SK-N-SH treated with all-trans-retinoic acid at 6 μM for 48 hours (cell line): ENCODE measurements at regions not wholly inside any gene's neighbourhood (a gene's known extent, or its start where the extent isn't known, plus 50 kb on each side); places are given as distances from the start of the nearest gene placed in this dataset.

Experiments used
- TCF4 ChIP-seq: fragments of 250-450 bp; sonication (Bioruptor Pico); IDR thresholded peaks from 2 replicates; pipeline ENCODE4 v1.8.0; 2021; ENCODE audit warnings: mild to moderate bottlenecking, moderate library complexity, borderline replicate concordance
- ZFP3 ChIP-seq: fragments of 250-450 bp; sonication (Bioruptor Pico); IDR thresholded peaks from 2 replicates; pipeline ENCODE4 v1.5.0; 2020; ENCODE audit warnings: mild to moderate bottlenecking, moderate library complexity
- ZFP30 ChIP-seq: fragments of 450-650 bp; formaldehyde crosslinking; IDR thresholded peaks from 2 replicates; pipeline ENCODE4 v1.5.0; 2022; ENCODE audit warnings: mild to moderate bottlenecking, moderate library complexity
- ZNF70 ChIP-seq: fragments of 450-650 bp; formaldehyde crosslinking; IDR thresholded peaks from 2 replicates; pipeline ENCODE4 v1.5.0; 2020; ENCODE audit warnings: mild to moderate bottlenecking, moderate library complexity
- TF ChIP-seq, protein P1 (sequence below): fragments of 250-450 bp; sonication (Bioruptor Pico); IDR thresholded peaks from 2 replicates; pipeline ENCODE4 v1.8.0; 2020; ENCODE audit warnings: mild to moderate bottlenecking, moderate library complexity, borderline replicate concordance

DNA sequence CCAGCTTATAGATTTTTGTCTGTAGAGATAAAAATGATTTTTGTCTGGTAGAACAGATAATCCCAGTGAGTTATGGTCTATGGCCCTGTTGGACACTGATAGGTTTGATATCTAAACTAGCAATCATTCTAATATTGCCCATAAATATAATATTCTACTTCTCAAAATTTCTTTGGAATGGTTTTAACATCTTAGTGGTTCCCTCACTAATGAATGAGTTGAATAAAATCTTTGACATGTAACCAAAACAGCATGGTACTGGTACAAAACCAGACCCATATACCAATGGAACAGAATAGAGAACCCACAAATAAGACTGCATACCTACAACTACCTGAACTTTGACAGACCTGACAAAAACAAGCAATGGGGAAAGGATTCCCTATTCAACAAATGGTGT lies 219.7 kb downstream of the SEC61B start:
- TF ChIP-seq ZFP30 (CRISPR knock-in tag) (no peak), TCF4 (CRISPR knock-in tag) (no peak), ZNF70 (CRISPR knock-in tag) (no peak), ZFP3 (CRISPR knock-in tag) (no peak)
- TF ChIP-seq, protein P1, sequence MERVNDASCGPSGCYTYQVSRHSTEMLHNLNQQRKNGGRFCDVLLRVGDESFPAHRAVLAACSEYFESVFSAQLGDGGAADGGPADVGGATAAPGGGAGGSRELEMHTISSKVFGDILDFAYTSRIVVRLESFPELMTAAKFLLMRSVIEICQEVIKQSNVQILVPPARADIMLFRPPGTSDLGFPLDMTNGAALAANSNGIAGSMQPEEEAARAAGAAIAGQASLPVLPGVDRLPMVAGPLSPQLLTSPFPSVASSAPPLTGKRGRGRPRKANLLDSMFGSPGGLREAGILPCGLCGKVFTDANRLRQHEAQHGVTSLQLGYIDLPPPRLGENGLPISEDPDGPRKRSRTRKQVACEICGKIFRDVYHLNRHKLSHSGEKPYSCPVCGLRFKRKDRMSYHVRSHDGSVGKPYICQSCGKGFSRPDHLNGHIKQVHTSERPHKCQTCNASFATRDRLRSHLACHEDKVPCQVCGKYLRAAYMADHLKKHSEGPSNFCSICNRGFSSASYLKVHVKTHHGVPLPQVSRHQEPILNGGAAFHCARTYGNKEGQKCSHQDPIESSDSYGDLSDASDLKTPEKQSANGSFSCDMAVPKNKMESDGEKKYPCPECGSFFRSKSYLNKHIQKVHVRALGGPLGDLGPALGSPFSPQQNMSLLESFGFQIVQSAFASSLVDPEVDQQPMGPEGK (CRISPR knock-in tag) = no peak
